MG63 (cell line): ENCODE measurements at regions not wholly inside any gene's neighbourhood (a gene's known extent, or its start where the extent isn't known, plus 50 kb on each side); places are given as distances from the start of the nearest gene placed in this dataset.
"Not testable (repeated sequence)": the region's sequence is repeated elsewhere in the genome, so short reads cannot be mapped to it uniquely, and the experiment has no call there.

Source experiments
- DNase-seq: peaks from one replicate; pipeline ENCODE4 v3.0.0-alpha.2; 2020
- H3K27me3 ChIP-seq: fragments of 250-450 bp; sonication (Bioruptor Pico); 2 replicates; pipeline ENCODE4 v1.5.1; 2020; ENCODE audit warnings: mild to moderate bottlenecking, moderate library complexity
- H3K36me3 ChIP-seq: fragments of 250-450 bp; sonication (Bioruptor Pico); 2 replicates; pipeline ENCODE4 v1.5.1; 2020; ENCODE audit warnings: mild to moderate bottlenecking, moderate library complexity
- H3K4me3 ChIP-seq: fragments of 250-450 bp; sonication (Bioruptor Pico); 2 replicates; pipeline ENCODE4 v1.5.1; 2020; ENCODE audit warnings: mild to moderate bottlenecking, moderate library complexity
- H3K9me3 ChIP-seq: fragments of 250-450 bp; sonication (Bioruptor Pico); 2 replicates; pipeline ENCODE4 v1.5.1; 2020; ENCODE audit warnings: mild to moderate bottlenecking, moderate library complexity

DNA sequence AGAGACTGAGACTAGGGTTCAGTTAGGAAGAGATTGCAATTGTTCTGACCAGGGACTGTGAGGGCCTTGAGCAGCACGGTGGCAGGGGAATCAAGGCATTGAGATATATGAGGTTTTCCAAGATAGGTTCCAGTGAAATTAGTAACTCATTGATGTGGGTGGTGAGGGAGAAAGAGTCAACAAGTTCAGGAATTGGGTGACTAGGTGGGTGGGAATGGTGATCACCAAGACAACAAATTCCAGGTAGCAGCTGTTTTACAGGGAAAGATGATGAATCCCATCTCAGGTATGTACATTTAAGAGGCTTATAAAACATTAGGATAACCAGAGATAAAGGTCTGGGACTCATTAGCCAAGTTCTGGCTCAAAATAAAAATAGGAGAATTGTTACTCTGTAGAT is 251.5 kb upstream of the MGAT5 start:
- H3K27me3 ChIP-seq = no peaks in the 10 kb centered on the region
- no peak for DNase-seq
- H3K9me3 ChIP-seq = no peaks in the 10 kb centered on the region
- H3K36me3 ChIP-seq = no peaks in the 10 kb centered on the region
- no peak overlapping the region for H3K4me3 ChIP-seq

DNA sequence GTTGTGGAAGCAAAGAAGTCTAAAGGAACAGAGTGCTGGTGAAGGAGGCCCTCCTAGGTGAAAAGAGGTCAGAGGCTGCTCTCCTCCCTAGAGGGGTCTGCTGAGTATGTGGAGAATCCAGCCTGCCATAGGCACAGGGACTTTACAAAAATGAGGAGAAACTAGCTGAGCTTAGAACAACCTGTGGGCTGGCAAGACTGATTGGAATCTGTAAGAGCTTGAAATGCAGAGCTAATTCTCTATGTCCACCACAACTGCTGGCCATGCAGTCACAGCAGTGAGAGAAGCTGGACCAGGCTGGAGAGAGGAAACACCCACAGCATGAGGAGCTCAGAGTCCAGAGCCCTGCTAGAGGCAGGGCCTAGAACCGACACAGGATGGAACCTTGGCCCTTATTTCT is 251.0 kb upstream of the MGAT5 start:
- Histone ChIP-seq H3K4me3 (no peak overlapping the region), H3K36me3 (no peaks in the 10 kb centered on the region), H3K9me3 (no peaks in the 10 kb centered on the region), H3K27me3 (no peaks in the 10 kb centered on the region)
- DNase-seq = no peak

DNA sequence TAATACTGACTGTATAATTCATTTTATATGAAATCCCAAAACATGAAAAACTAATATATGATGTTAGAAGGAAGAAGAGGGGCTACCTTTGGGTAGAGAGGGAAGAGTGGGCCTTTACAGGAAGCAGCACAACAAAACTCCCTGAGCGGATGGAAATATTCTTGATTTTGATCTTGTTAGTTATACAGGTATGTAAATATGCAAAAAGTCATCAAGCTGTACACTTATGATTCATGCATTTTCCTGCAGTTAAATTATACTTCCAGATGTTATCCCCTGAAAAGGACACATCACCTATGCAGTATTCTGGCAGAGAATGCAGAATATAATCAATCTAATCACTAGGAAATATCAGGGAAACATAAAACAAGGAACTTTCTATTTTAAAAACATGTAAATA is 249.4 kb upstream of the MGAT5 start:
- no peak overlapping the region for H3K4me3 ChIP-seq
- H3K27me3 ChIP-seq = no peaks in the 10 kb centered on the region
- H3K36me3 ChIP-seq = no peaks in the 10 kb centered on the region
- no peaks in the 10 kb centered on the region for H3K9me3 ChIP-seq
- DNase-seq = no peak

DNA sequence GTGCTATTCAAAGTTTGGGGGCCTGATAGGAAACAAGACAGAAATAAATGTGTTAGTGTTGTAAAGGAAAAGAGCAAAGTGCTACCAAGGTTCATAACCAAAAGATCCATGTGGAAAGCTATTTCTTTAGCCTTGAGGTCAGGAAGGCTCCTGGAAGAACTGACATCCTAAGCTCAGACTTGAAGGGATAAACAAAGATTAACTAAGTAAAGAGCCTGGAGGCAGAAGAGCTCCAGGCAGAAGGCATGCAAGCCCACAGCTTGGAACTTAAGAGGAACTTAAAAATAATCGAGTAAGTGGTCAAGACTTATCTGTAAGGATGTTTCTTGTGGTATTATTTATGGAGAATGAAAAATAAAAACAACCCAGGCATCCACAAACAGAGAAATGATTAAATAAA is 245.0 kb upstream of the MGAT5 start:
- H3K27me3 ChIP-seq = no peaks in the 10 kb centered on the region
- no peaks in the 10 kb centered on the region for H3K9me3 ChIP-seq
- no peak overlapping the region for H3K4me3 ChIP-seq
- no peaks in the 10 kb centered on the region for H3K36me3 ChIP-seq
- no peak for DNase-seq

DNA sequence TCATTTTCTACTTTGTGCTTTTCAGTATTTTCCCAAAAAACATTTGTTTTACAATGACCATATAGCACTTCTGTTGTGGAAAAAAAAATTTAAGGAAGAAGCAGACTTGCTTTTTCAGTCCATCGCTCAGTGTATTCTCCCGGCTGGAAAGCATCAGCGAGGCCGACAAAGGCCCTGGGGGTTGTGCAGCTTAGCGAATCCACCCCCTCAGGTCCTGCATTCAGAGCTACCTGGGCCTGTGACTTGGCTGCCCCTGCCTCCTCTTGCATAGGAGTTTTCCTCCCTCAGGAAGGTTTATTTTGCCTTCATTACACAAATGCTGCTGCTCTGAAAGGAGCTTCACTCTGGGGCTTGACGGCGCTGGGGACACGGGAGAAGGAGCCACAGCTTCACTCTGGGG is 244.4 kb upstream of the MGAT5 start:
- Histone ChIP-seq H3K4me3 (no peak overlapping the region), H3K9me3 (no peaks in the 10 kb centered on the region), H3K27me3 (no peaks in the 10 kb centered on the region), H3K36me3 (no peaks in the 10 kb centered on the region)
- DNase-seq = no peak

DNA sequence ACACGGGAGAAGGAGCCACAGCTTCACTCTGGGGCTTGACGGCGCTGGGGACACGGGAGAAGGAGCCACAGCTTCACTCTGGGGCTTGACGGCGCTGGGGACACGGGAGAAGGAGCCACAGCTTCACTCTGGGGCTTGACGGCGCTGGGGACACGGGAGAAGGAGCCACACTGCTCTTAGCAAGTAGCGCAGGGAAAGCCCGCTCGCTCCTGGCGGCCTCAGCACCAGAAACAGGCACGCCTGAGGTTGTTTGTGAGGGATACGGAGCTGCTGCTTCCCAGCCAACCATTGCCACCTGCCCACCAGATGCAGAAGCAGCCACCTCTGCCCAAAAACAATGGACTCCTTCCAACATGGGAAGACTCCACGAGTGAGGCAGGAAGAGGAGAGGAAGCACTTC is 244.0 kb upstream of the MGAT5 start:
- H3K36me3 ChIP-seq, H3K4me3 ChIP-seq, H3K9me3 ChIP-seq, H3K27me3 ChIP-seq, DNase-seq: not testable (repeated sequence)

DNA sequence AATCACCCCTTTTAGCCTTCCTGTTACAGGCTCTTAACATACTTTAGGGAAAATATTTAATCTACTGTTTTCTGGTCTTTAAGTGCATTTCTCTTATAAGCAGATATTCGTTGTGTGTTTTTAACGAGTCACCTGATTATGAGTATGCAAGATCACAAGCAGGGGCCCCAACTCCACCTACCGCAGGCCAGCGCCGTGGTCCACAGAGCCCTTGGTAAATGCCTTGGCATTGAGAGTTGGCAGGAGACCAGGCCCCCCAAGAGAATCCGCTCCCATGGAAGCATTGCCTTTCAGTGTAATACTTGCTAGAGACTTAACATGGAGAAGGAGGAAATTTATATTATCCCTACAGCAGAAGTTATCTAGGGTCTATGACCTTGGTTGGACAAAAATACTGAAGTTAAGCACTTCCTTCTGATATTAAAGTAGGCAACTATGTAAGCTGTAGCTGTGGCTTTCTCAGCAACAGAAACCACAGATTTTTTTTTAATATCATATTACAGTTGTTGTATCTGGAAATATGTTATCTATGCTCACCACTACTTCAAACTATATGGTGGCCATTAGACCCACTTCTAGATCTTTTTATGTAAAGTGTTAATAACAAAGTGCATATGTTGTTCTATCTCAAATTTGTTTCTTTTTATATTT is 241.8 kb upstream of the MGAT5 start:
- Histone ChIP-seq H3K9me3 (no peaks in the 10 kb centered on the region), H3K4me3 (no peak overlapping the region), H3K27me3 (no peaks in the 10 kb centered on the region), H3K36me3 (no peaks in the 10 kb centered on the region)
- DNase-seq = no peak

DNA sequence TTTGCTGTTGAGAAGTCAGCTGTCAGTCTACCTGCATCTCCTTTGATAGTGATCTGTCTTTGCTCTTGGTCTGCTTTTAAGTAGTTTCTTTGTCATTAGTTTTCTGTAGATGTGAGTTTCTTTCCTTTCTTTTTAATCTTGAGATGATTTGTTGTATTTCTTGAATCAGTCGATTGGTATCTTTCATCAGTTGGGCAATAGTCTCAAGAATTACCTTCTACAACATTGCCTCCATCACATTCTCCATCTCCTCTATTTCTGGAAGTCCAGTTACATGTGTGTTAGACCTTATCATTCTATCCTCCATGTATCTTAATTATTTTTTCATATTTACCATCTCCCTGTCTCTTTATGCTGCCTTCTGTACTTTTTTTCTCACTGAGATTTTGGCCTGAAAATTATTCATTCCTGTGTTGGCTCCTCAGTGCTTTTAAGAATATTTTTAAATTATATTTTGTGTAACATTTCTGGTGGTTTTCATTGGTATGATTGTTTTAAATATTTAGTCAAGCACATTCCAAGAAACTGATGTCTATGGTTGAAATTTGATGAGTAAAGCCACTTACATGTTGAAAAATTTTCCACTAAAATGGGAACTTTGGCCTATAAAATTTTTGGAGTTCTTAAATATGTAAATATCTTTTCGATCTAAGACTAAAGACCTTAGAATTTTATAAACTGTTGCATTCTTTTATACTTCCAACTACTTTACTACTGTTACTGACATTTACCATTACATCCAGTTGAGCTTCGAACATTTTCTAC is 239.5 kb upstream of the MGAT5 start:
- DNase-seq = no peak
- Histone ChIP-seq H3K27me3 (no peaks in the 10 kb centered on the region), H3K9me3 (no peaks in the 10 kb centered on the region), H3K4me3 (no peak overlapping the region), H3K36me3 (no peaks in the 10 kb centered on the region)

DNA sequence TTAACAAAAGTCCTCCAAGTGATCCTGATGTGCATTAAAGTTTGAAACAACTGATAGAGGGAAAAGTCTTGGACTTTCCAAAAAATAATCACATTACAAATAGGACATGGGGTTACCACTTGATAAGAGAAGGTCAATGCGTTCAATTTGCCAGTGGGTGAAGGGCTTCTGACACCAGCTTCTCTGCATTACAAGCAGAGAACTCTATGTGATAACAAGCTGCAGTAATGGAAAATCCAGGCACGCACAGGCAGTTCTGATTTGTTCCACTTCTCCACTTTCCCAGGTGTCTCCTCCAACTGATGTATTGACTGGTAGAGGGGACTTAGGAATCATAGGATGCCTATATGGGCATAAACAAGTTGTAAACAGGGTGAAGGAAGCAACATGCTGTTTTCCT is 234.0 kb upstream of the MGAT5 start:
- H3K36me3 ChIP-seq = no peaks in the 10 kb centered on the region
- no peak overlapping the region for H3K4me3 ChIP-seq
- no peaks in the 10 kb centered on the region for H3K9me3 ChIP-seq
- DNase-seq = no peak
- no peaks in the 10 kb centered on the region for H3K27me3 ChIP-seq

DNA sequence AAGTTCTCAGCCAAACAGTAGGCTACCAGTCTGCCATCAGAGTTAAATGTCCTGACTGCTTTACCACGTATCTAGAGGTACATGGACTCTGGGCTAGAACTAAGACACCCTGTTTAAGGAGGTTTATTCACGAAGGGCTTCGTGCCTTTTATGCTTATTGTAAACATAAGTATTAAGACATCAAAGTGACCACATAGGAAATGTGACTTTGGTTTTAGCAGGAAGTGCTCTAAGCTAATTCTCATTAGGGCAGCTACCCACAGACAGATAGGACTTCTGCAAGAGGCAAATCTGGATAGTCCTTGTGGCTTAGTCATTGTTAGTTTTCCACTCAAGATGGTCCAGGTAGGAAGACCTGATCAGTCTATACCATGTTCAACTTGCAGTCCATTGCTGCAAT is 233.3 kb upstream of the MGAT5 start:
- no peak overlapping the region for H3K4me3 ChIP-seq
- H3K9me3 ChIP-seq = no peaks in the 10 kb centered on the region
- DNase-seq = no peak
- no peaks in the 10 kb centered on the region for H3K27me3 ChIP-seq
- H3K36me3 ChIP-seq = no peaks in the 10 kb centered on the region

DNA sequence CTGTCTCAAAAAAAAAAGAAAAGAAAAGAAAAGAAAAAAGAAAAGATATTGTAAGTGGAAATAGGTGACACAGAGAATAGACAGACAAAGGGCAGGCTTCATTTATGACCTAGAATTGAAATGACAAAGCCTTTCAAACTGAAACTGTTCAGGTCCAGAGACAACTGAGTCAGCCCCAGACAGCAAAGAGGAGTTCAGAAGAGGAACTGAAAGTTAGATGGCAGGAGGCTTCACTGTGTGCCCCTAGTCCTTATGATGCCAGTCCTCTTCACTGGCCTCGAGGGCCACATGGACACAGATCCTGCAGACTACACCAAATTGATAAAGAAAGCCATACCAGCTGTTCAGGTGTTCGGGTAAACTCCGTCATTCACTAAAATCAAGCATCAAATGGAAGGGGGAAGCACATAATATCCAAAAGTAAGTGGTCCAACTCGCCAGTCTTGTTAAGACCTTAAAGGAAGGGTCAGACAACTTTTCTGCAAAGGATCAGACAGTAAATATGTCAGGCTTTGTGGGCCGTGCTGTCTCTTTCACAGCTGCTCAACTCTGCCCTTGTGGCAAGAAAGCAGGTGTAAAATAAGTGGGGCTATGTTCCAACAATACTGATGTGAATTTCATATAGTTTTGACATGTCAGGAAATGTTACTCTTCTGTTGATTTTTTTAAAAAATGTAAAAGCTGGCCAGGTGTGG is 231.9 kb upstream of the MGAT5 start:
- DNase-seq = no peak
- no peaks in the 10 kb centered on the region for H3K27me3 ChIP-seq
- H3K9me3 ChIP-seq = no peaks in the 10 kb centered on the region
- no peaks in the 10 kb centered on the region for H3K36me3 ChIP-seq
- no peak overlapping the region for H3K4me3 ChIP-seq

DNA sequence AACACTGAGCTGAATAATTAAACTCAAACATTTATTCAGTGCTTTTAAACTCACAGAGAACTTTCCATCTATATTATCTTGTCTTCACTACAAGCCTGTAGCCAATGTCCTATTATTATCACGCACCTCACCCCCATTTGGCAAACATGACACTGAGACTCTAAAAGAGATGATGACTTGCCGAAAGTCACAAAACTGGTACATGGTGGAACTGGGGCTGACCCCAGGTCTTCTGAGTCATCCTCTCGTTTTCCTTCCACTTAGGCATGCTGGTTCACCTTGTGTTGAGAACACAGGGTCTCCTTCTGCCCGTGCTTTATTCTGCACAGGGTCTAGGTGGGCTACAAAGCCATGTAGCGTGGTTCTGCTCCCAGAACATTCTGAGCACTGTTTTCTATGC is 230.0 kb upstream of the MGAT5 start:
- no peak overlapping the region for H3K4me3 ChIP-seq
- no peaks in the 10 kb centered on the region for H3K9me3 ChIP-seq
- no peak for DNase-seq

DNA sequence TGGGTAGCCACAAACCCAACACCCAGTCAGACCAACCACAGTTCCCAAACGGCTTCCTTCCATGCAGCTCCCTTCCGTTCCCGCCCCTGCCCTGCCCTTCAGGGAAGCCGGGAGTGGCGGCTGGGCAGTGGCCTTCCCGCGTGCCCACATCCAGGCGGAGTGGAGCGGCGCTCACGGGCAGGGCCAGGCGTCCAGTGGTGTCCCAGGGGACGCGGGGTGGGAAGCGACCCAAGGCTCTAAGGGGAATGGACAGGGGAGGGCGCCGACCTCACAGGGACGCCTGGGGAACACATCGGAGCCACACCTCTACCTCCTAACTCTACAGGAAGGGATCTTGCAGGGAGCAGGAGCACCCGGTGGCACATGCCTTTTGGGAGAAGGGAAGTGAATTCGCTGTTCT is 225.9 kb upstream of the MGAT5 start:
- Histone ChIP-seq H3K4me3 (no peak overlapping the region), H3K9me3 (no peaks in the 10 kb centered on the region), H3K36me3 (no peaks in the 10 kb centered on the region), H3K27me3 (peaks cover 2% of the 10 kb centered on the region)
- no peak for DNase-seq

More for the DNA sequence above, 230.0 kb upstream of the MGAT5 start:
- Histone ChIP-seq H3K27me3 (no peaks in the 10 kb centered on the region), H3K36me3 (no peaks in the 10 kb centered on the region)

DNA sequence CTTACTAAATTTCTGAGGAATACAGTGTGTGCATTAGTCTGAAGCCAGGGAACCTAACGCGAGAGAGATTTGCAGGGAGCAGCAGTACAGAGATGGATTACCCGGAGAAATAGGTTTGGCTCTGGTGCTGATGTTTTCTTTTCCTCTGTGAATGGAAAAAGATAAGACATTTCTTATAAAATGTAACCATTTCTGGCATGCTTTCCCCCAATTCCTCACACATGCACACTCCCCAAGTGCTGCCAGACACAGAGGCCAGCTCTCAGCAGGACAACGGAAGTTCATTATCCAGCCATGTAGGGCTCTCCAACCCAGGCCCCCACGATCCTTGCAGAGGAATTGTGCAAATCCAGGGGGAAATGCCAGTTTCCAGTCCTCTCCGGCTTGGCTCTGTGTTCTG is 224.5 kb upstream of the MGAT5 start:
- Histone ChIP-seq H3K9me3 (no peaks in the 10 kb centered on the region), H3K4me3 (no peak overlapping the region), H3K27me3 (peaks cover 2% of the 10 kb centered on the region), H3K36me3 (no peaks in the 10 kb centered on the region)
- DNase-seq = no peak

DNA sequence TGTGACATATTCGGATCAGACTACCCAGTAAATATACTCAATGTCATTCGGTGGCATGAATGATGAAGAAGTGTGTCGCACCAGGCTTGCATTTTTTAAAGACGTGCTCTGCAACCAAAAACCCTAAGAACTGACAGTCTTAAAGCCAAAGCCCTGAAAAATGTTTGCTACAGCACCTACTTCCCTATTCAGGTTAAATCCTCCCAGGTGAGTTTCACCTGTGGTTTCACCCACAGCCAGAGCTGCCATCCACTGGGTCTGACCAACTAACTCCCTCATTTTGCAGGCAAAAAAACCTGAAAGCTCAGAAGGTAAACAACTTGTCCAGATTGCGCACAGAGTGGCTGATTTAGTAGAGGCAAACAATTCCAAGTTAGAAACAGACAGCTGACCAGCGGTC is 222.3 kb upstream of the MGAT5 start:
- Histone ChIP-seq H3K4me3 (no peak overlapping the region), H3K9me3 (no peaks in the 10 kb centered on the region), H3K27me3 (peaks cover 2% of the 10 kb centered on the region), H3K36me3 (no peaks in the 10 kb centered on the region)
- DNase-seq = no peak

DNA sequence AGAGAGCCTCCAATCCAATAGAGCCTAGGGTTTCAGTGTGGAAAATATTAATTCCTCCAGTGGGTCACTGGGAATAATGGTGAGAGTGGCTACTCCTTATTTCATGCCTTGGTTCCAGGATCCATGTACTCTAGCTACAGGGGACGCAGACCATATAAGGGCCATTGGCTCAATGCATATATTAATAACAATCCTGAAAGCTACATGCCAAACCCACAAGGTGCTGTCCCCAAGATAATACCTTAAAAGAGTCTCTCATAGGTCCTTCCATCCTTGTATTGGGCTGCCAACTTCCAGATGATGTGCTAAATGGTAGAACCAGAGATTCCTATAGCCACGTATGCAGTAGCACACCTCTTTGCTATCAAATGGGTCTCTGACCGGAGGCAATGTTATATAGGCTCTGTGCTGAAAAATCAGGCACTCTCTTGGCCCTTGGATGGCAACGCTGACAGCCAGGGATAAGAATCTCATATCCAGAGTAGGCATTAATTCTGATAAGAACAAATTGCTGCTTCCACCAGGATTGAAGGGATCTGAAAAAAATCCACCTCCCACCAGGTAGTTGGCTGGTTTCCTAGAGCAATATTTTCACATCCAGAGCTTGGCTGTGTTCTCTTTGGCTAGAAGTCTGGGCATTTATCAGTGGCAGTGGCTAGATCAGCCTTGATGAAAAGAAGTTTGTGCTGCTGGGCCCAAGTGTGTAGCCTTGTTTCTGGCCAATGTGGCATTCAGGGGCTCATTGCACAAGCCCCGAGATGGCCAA is 218.1 kb upstream of the MGAT5 start:
- Histone ChIP-seq H3K27me3 (peaks cover 2% of the 10 kb centered on the region), H3K9me3 (no peaks in the 10 kb centered on the region), H3K36me3 (no peaks in the 10 kb centered on the region), H3K4me3 (no peak overlapping the region)
- DNase-seq = no peak

DNA sequence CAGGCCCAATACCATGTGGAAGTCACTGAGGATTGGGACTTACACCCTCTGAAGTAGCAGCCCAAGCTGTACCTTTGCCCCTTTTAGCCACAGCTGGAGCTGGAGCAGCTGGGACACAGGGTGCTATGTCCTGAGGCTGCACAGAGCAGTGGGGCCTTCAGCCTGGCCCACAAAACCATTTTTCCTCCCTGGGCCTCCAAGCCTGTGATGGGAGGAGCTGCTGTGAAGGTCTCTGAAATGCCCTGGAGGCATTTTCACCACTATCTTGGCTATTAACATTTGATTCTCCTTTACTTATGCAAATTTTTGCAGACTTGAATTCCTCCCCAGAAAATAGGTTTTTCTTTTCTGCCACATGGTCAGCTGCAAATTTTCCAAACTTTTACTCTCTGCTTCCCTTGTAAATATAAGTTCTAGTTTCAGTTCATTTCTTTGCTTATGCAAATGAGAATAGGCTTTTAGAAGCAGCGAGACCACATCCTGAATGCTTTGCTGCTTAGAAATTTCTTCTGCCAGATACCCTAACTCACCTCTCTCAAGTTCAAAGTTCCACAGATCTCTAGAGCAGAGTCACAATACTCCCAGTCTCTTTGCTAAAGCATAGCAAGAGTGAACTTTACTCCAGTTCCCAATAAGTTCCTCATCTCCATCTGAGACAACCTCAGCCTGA is 213.8 kb upstream of the MGAT5 start:
- no peaks in the 10 kb centered on the region for H3K27me3 ChIP-seq
- no peaks in the 10 kb centered on the region for H3K36me3 ChIP-seq
- no peak overlapping the region for H3K4me3 ChIP-seq
- H3K9me3 ChIP-seq = no peaks in the 10 kb centered on the region
- DNase-seq = no peak
